ENCODE measurements at regions not wholly inside any gene's neighbourhood (a gene's known extent, or its start where the extent isn't known, plus 50 kb on each side); places are given as distances from the start of the nearest gene placed in this dataset.
"Not testable (repeated sequence)": the region's sequence is repeated elsewhere in the genome, so short reads cannot be mapped to it uniquely, and the experiment has no call there.

DNA sequence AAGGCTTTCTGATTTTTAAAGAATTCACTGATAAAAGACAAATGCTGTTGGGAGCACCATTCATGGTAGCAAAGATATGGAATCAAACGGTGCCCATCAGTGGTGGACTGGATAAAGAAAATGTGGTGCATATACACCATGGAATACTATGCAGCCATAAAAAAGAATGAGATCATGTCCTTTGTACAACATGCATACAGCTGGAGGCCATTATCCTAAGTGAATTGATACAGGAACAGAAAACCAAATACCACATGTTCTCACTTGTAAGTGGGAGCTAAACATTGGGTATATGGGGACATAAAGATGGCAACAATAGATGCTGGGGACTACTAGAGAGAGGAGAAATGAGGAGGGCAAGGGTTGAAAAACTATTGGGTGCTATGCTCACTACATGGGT, 68.8 kb upstream of the MPP7 start:
- H3K9me1 ChIP-seq (ENCODE audit: insufficient read depth, low read length); H2BK15ac ChIP-seq (ENCODE audit: low read depth, low read length); H3K27me3 ChIP-seq (ENCODE audit: control insufficient read depth, insufficient read depth, low read length); H2AFZ ChIP-seq (replicated peaks; ENCODE audit: low read length, poor library complexity); H2AK5ac ChIP-seq (ENCODE audit: low read depth, low read length); intact Hi-C loops (cut with micrococcal nuclease); H3K36me3 ChIP-seq (ENCODE audit: control insufficient read depth, insufficient read depth, low read length); H3K9me3 ChIP-seq (ENCODE audit: control insufficient read depth, insufficient read depth, low read length); ATAC-seq (ENCODE audit: low read depth); H3K9ac ChIP-seq (ENCODE audit: low read depth, low read length); H3K27ac ChIP-seq (ENCODE audit: insufficient read depth, low read length); POLR2A ChIA-PET (ENCODE audit: unreplicated experiment); H2AK9ac ChIP-seq (replicated peaks; ENCODE audit: low read depth, low read length, poor library complexity); H3K79me1 ChIP-seq (ENCODE audit: low read depth in 1 of 2, low read length in 2 of 2); H3K4me2 ChIP-seq (ENCODE audit: low read depth, low read length); H3K56ac ChIP-seq (ENCODE audit: extremely low read depth, insufficient read depth, low read length); H4K20me1 ChIP-seq (ENCODE audit: insufficient read depth, low read length); H3K18ac ChIP-seq (ENCODE audit: low read depth, low read length); H4K8ac ChIP-seq (ENCODE audit: low read depth in 2 of 2, low read length in 2 of 2); CTCF ChIA-PET; H2BK120ac ChIP-seq (ENCODE audit: low read depth, low read length); BruUV-seq (replicated peaks); H4K91ac ChIP-seq (ENCODE audit: insufficient read depth, low read depth, low read length); H3K4me3 ChIP-seq (ENCODE audit: insufficient read depth, low read depth, low read length); H3K14ac ChIP-seq (replicated peaks; ENCODE audit: low read depth, low read length); H3K23ac ChIP-seq (ENCODE audit: low read depth, low read length); H2BK20ac ChIP-seq (ENCODE audit: low read depth, low read length); H4K5ac ChIP-seq (ENCODE audit: low read depth, low read length); DNase-seq; H3K4ac ChIP-seq (ENCODE audit: low read depth, low read length); H2BK5ac ChIP-seq (ENCODE audit: low read depth, low read length, poor library complexity, severe bottlenecking); in situ Hi-C loops (cut with MboI; ENCODE audit: low sequenced_read_pairs); H3K4me1 ChIP-seq (ENCODE audit: control insufficient read depth, insufficient read depth, low read length); dilution Hi-C loops (cut with HindIII; ENCODE audit: low sequenced_read_pairs, unreplicated experiment): not testable (repeated sequence)
- no CpG with 5 or more reads among the region's 1 CpG for WGBS, 2 experiments (ENCODE audit: extremely low coverage in 2 of 2, insufficient read length in 1 of 2)

All from IMR-90 (cell line).